Right forelimb (tissue), 1 donor: ENCODE measurements at regions not wholly inside any gene's neighbourhood (a gene's known extent, or its start where the extent isn't known, plus 50 kb on each side); places are given as distances from the start of the nearest gene placed in this dataset.

ENCODE experiments used
- DNase-seq: peaks from one replicate; pipeline ENCODE4 v3.0.0-alpha.2; 2018

- DNase-seq = no peak
These were observed 204.9 kb upstream of the FOXF1 start for GRCh38 chr16:86305440-86305839.

GRCh38 chr16:86306011-86306644 is 204.2 kb upstream of the FOXF1 start:
- no peak for DNase-seq

GRCh38 chr16:86306811-86307513 is 203.4 kb upstream of the FOXF1 start:
- DNase-seq = no peak

- no peak for DNase-seq
These were observed 202.8 kb upstream of the FOXF1 start for GRCh38 chr16:86307514-86307903.

GRCh38 chr16:86308514-86308913 is 201.8 kb upstream of the FOXF1 start:
- DNase-seq = no peak

GRCh38 chr16:86313631-86314030 is 196.7 kb upstream of the FOXF1 start:
- no peak for DNase-seq

- no peak for DNase-seq
These were observed 195.8 kb upstream of the FOXF1 start for GRCh38 chr16:86314402-86315025.

GRCh38 chr16:86316967-86317812 is 193.1 kb upstream of the FOXF1 start:
- DNase-seq = no peak

GRCh38 chr16:86317813-86318650 is 192.3 kb upstream of the FOXF1 start:
- no peak for DNase-seq

GRCh38 chr16:86319585-86320236 is 190.6 kb upstream of the FOXF1 start:
- no peak for DNase-seq

GRCh38 chr16:86320237-86320595 is 190.1 kb upstream of the FOXF1 start:
- DNase-seq = no peak

- no peak for DNase-seq
These were observed 188.8 kb upstream of the FOXF1 start for GRCh38 chr16:86321491-86321890.

- no peak for DNase-seq
These were observed 188.0 kb upstream of the FOXF1 start for GRCh38 chr16:86322283-86322682.

- no peak for DNase-seq
These were observed 187.5 kb upstream of the FOXF1 start for GRCh38 chr16:86322806-86323205.

GRCh38 chr16:86324320-86324719 is 186.0 kb upstream of the FOXF1 start:
- no peak for DNase-seq

- DNase-seq = no peak
These were observed 185.0 kb upstream of the FOXF1 start for GRCh38 chr16:86325360-86325759.

GRCh38 chr16:86325895-86326294 is 184.4 kb upstream of the FOXF1 start:
- no peak for DNase-seq

GRCh38 chr16:86327321-86327720 is 183.0 kb upstream of the FOXF1 start:
- no peak for DNase-seq

GRCh38 chr16:86330906-86331305 is 179.4 kb upstream of the FOXF1 start:
- no peak for DNase-seq

GRCh38 chr16:86334079-86334635 is 176.2 kb upstream of the FOXF1 start:
- no peak for DNase-seq
